ENCODE measurements at regions not wholly inside any gene's neighbourhood (a gene's known extent, or its start where the extent isn't known, plus 50 kb on each side); places are given as distances from the start of the nearest gene placed in this dataset.
A peak's percentile ranks its signal among the peaks of the same experiment; 100 is the strongest.

GRCh38 chr6:165876588-165876987 is 213.5 kb upstream of the PDE10A start:
- DNase-seq (ENCODE audit: low spot score), result no peak
- ATAC-seq (ENCODE audit: low FRiP score), result peak; percentile 77
- TF ChIP-seq CTCF (IDR thresholded peaks at IDR 0.05), result no peak

GRCh38 chr6:165875946-165876345 is 212.9 kb upstream of the PDE10A start:
- DNase-seq (ENCODE audit: low spot score), result no peak

GRCh38 chr6:165873976-165874375 is 210.9 kb upstream of the PDE10A start:
- ATAC-seq (ENCODE audit: low FRiP score) (no peak), DNase-seq (ENCODE audit: low spot score) (no peak)
- TF ChIP-seq CTCF (IDR thresholded peaks at IDR 0.05), result no peak

More at GRCh38 chr6:165875946-165876345, 212.9 kb upstream of the PDE10A start:
- no peak for TF ChIP-seq CTCF (IDR thresholded peaks at IDR 0.05)
- ATAC-seq (ENCODE audit: low FRiP score), result no peak

GRCh38 chr6:165872811-165873210 is 209.8 kb upstream of the PDE10A start:
- no peak for ATAC-seq (ENCODE audit: low FRiP score)
- DNase-seq (ENCODE audit: low spot score), result no peak
- no peak for TF ChIP-seq CTCF (IDR thresholded peaks at IDR 0.05)

- no peak for TF ChIP-seq CTCF (IDR thresholded peaks at IDR 0.05)
- DNase-seq (ENCODE audit: low spot score), result no peak
- ATAC-seq (ENCODE audit: low FRiP score), result no peak
These were observed 209.3 kb upstream of the PDE10A start for GRCh38 chr6:165872311-165872710.

- ATAC-seq (ENCODE audit: low FRiP score) (no peak), DNase-seq (ENCODE audit: low spot score) (no peak)
- TF ChIP-seq CTCF (IDR thresholded peaks at IDR 0.05), result no peak
These were observed 208.5 kb upstream of the PDE10A start for GRCh38 chr6:165871571-165871970.

- no peak for ATAC-seq (ENCODE audit: low FRiP score)
- no peak for TF ChIP-seq CTCF (IDR thresholded peaks at IDR 0.05)
- no peak for DNase-seq (ENCODE audit: low spot score)
These were observed 206.5 kb upstream of the PDE10A start for GRCh38 chr6:165869526-165869925.

All from omental fat pad (tissue), 3 donors.